H7 (cell line): ENCODE measurements at regions not wholly inside any gene's neighbourhood (a gene's known extent, or its start where the extent isn't known, plus 50 kb on each side); places are given as distances from the start of the nearest gene placed in this dataset.

Experiments
- DNase-seq: peaks from one replicate; pipeline ENCODE4 v3.0.0; 2012
- H3K27me3 ChIP-seq: 2 replicates; pipeline ENCODE4 v1.6.0; 2011; ENCODE audit warnings: mild to moderate bottlenecking, low read length; ENCODE audit not compliant: control insufficient read depth, insufficient read depth
- H3K36me3 ChIP-seq: replicated peaks from 2 replicates; pipeline ENCODE4 v1.5.1; 2011; ENCODE audit warnings: low read length; ENCODE audit not compliant: control insufficient read depth, insufficient read depth
- H3K4me3 ChIP-seq: 2 replicates; pipeline ENCODE4 v1.5.1; 2011; ENCODE audit warnings: low read depth, mild to moderate bottlenecking, control low read depth, low read length, moderate library complexity; ENCODE audit not compliant: insufficient read depth

GRCh38 chr7:130940326-130940725 is 206.3 kb upstream of the KLF14 start:
- Histone ChIP-seq H3K36me3 (no peaks in the 10 kb centered on the region), H3K4me3 (no peak overlapping the region), H3K27me3 (no peaks in the 10 kb centered on the region)
- DNase-seq = no peak

GRCh38 chr7:130940907-130941306 is 206.9 kb upstream of the KLF14 start:
- H3K36me3 ChIP-seq = no peaks in the 10 kb centered on the region

DNA sequence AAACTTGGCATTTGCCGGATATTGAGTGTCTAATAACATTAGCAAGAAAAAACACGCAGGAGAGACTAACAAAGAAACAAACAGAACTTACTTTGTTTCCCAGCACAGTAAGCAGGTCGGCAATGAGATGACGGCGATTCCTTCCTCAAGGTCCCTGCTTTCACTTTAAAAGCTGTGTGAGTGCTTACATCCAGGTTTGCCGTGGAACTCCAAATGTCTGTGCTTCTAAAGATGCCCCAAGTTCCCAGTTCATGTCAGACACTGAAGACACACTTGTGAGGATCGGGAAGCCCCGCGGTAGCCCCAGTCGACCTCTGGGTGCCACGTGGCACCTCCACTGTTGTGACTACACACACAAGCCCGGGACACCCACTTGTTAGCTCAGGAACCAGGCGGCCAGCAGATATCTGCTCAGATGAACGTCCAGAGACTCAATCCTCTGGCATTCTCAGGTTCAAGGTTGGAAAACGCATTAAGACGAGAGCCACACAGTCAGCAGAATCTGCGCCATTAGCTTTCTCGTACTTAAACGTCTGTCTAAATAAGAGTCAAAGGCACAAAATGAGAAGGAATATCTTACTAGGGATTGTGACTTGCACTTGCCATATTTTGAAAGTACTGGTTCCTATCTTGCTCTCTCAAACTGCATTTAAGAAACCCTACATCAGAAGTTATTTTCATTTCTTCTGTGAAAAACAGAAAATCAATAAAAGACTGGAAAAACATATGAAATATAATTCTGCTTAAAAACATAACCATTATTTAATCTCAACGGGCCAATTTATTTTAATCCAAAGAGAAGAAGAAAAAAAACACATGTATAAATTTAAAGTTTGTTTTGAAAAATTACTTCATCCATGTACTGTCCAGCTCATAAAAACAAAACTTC is 207.6 kb upstream of the KLF14 start:
- Histone ChIP-seq H3K4me3 (no peak overlapping the region), H3K27me3 (no peaks in the 10 kb centered on the region), H3K36me3 (no peaks in the 10 kb centered on the region)
- no peak for DNase-seq

More at GRCh38 chr7:130940907-130941306, 206.9 kb upstream of the KLF14 start:
- no peak for DNase-seq
- H3K27me3 ChIP-seq = no peaks in the 10 kb centered on the region
- no peak overlapping the region for H3K4me3 ChIP-seq

GRCh38 chr7:130942211-130942964 is 208.4 kb upstream of the KLF14 start:
- H3K36me3 ChIP-seq = no peaks in the 10 kb centered on the region
- H3K27me3 ChIP-seq = no peaks in the 10 kb centered on the region
- no peak for DNase-seq
- H3K4me3 ChIP-seq = no peak overlapping the region

GRCh38 chr7:130943336-130943901 is 209.4 kb upstream of the KLF14 start:
- no peak for DNase-seq
- H3K36me3 ChIP-seq = no peaks in the 10 kb centered on the region
- no peaks in the 10 kb centered on the region for H3K27me3 ChIP-seq
- H3K4me3 ChIP-seq = no peak overlapping the region

GRCh38 chr7:130943981-130944380 is 210.0 kb upstream of the KLF14 start:
- Histone ChIP-seq H3K27me3 (no peaks in the 10 kb centered on the region), H3K4me3 (no peak overlapping the region), H3K36me3 (no peaks in the 10 kb centered on the region)
- DNase-seq = no peak

DNA sequence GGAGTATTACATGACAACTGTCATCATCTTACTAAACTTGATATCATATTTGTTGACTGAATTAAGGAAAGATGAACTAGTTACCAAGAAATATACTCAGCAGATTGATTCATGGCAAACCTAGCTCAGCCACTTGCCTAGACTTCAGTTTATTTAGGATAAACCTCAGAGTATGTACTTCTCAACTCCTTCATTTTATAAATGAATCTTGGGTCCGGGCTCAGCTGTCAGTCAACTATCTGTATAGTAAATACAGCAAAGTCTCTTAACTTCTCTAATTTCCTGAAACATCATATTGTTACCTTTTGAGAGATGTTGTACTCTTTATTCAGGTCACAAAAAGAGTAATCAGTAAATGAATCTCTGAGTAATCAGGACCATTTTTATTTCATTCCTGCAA is 211.0 kb upstream of the KLF14 start:
- no peak overlapping the region for H3K4me3 ChIP-seq
- no peak for DNase-seq
- H3K36me3 ChIP-seq = no peaks in the 10 kb centered on the region
- H3K27me3 ChIP-seq = no peaks in the 10 kb centered on the region

GRCh38 chr7:130945411-130945811 is 211.4 kb upstream of the KLF14 start:
- DNase-seq = no peak
- H3K36me3 ChIP-seq = no peaks in the 10 kb centered on the region
- H3K27me3 ChIP-seq = no peaks in the 10 kb centered on the region
- no peak overlapping the region for H3K4me3 ChIP-seq

- Histone ChIP-seq H3K4me3 (no peak overlapping the region), H3K36me3 (no peaks in the 10 kb centered on the region), H3K27me3 (no peaks in the 10 kb centered on the region)
- DNase-seq = no peak
These were observed 212.1 kb upstream of the KLF14 start for GRCh38 chr7:130946114-130946513.

GRCh38 chr7:130947792-130948580 is 214.0 kb upstream of the KLF14 start:
- Histone ChIP-seq H3K4me3 (no peak overlapping the region), H3K36me3 (no peaks in the 10 kb centered on the region), H3K27me3 (no peaks in the 10 kb centered on the region)
- no peak for DNase-seq

- Histone ChIP-seq H3K36me3 (no peaks in the 10 kb centered on the region), H3K27me3 (no peaks in the 10 kb centered on the region), H3K4me3 (no peak overlapping the region)
- no peak for DNase-seq
These were observed 214.8 kb upstream of the KLF14 start for GRCh38 chr7:130948822-130949221.

DNA sequence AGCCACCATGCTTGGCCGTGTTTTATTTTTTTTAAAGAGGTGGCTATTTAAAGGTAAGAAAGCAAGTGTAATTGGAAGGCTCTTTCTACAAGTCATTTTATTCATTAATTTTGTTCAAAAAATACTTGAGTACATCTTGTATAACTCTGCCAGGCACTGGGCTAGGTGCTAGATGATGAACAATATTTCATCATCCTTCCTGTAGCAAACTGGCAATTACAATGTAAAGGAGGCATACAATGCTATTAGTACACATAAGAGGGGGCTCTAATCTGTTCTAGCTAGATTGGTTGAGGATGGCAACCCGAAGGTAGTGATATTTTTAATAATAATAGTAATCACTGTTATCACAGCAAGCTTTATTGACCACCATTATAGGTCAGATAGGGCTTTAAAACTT is 215.5 kb upstream of the KLF14 start:
- no peak overlapping the region for H3K4me3 ChIP-seq
- H3K27me3 ChIP-seq = no peaks in the 10 kb centered on the region
- no peak for DNase-seq
- no peaks in the 10 kb centered on the region for H3K36me3 ChIP-seq

GRCh38 chr7:130950054-130950453 is 216.0 kb upstream of the KLF14 start:
- Histone ChIP-seq H3K27me3 (no peaks in the 10 kb centered on the region), H3K4me3 (no peak overlapping the region), H3K36me3 (no peaks in the 10 kb centered on the region)
- no peak for DNase-seq

DNA sequence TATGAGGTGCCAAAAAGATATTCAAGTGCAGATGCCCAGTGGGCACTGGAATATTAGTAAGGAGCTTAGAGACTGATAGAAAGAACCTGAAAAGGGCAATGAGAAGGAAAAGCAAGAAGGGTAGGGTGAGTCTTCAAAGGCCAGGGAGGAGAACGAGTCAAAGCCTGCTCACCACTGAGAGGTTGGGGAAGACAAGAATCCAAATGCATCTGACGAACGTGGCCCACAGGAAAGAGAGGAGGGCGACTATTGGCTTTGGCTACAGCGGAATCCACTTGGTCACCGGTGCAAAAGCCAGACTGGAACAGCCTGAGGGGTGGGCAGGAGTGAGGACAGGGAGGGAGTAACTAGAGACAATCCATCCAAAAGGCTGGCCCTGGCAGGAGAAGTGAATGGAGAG is 216.7 kb upstream of the KLF14 start:
- H3K27me3 ChIP-seq = no peaks in the 10 kb centered on the region
- DNase-seq = no peak
- H3K36me3 ChIP-seq = no peaks in the 10 kb centered on the region
- no peak overlapping the region for H3K4me3 ChIP-seq
